ENCODE measurements at regions not wholly inside any gene's neighbourhood (a gene's known extent, or its start where the extent isn't known, plus 50 kb on each side); places are given as distances from the start of the nearest gene placed in this dataset.

DNA sequence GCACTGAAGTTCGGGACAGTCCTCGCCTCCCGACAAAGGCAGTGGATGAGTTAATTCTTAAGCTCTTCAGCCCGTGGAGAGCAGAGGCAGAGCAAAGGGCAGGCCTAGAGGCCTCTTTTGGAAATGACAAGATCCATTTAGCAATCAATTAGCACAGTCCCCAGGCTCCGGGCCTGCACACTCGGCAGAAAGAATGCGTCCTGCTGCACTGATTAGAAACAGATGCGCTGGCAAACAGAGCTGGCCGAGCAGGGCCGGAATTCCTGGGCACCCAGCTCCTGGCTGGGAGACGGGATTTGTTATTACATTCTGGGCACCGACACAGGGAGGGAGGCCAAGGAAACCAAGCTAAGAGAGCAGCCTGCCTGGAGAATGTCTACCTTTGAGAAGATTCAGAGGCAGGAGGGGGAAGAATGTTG, 162.9 kb downstream of the COPRS start:
- Histone ChIP-seq H3K9me3 (ENCODE audit: low read length) (no peaks in the 10 kb centered on the region), H3K4me2 (ENCODE audit: low read length) (no peak overlapping the region), H3K4me3 (ENCODE audit: low read depth, low read length, poor library complexity, severe bottlenecking) (no peak overlapping the region), H4K20me1 (ENCODE audit: insufficient read depth, low read length) (no peaks in the 10 kb centered on the region), H3K79me2 (ENCODE audit: insufficient read depth, low read depth, low read length) (no peaks in the 10 kb centered on the region), H3K27ac (ENCODE audit: low read depth, low read length, poor library complexity, severe bottlenecking) (no peak overlapping the region), H3K4me1 (ENCODE audit: insufficient read depth, low read length, poor library complexity, severe bottlenecking) (no peaks in the 10 kb centered on the region), H3K9me2 (ENCODE audit: insufficient read depth, low read length) (no peaks in the 10 kb centered on the region), H2AFZ (ENCODE audit: low read length) (no peak overlapping the region), H3K36me3 (ENCODE audit: insufficient read depth, low read length) (no peaks in the 10 kb centered on the region)
- BruUV-seq (replicated peaks) = no TSS peak
- DNase-seq (ENCODE audit: low spot score) = no peak
- CTCF ChIA-PET (ENCODE audit: unreplicated experiment) = no interaction called here
- intact Hi-C loops (cut with micrococcal nuclease; ENCODE audit: unreplicated experiment) = no loop called here
- POLR2A ChIA-PET = interaction anchor here (0.5 kb wide), 1 partner anchor 107 kb away, joined by 3 read pairs; no protein-coding TSS in a partner anchor
- no peak for TF ChIP-seq EZH2phosphoT487 (IDR thresholded peaks at IDR 0.05; ENCODE audit: borderline replicate concordance, low read depth, low read length)

DNA sequence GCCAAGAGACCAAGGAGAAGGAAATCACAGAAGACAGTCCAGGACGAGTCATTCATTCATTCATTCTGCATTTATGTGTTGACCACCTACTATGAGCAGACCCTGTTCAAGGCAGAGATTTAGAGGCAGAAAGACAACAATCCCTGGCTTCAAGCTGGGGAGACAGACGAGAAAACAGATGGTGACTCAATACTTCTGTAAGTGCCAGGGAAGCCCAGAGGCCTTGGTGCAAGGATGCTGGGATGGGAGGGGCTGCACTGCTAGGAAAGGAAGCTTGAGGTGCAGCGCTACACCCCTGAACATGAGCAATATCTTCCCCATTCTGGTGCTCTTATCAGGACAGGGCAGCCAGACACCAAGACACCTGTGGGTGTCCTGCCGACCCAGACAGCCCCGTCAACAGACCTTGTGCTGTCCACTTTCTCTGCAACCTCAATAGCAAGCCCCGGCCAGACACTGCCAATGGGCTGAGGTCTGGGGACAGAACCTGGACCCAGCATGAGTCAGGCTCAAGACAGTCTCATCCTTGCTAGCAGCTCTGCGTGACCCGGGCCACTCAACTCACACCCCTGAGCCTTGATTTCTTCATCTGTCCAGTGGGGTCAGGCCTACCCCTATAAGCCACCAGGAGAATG, 163.5 kb downstream of the COPRS start:
- TF ChIP-seq EZH2phosphoT487 (IDR thresholded peaks at IDR 0.05; ENCODE audit: borderline replicate concordance, low read depth, low read length) = no peak
- TF ChIP-seq, protein P1, sequence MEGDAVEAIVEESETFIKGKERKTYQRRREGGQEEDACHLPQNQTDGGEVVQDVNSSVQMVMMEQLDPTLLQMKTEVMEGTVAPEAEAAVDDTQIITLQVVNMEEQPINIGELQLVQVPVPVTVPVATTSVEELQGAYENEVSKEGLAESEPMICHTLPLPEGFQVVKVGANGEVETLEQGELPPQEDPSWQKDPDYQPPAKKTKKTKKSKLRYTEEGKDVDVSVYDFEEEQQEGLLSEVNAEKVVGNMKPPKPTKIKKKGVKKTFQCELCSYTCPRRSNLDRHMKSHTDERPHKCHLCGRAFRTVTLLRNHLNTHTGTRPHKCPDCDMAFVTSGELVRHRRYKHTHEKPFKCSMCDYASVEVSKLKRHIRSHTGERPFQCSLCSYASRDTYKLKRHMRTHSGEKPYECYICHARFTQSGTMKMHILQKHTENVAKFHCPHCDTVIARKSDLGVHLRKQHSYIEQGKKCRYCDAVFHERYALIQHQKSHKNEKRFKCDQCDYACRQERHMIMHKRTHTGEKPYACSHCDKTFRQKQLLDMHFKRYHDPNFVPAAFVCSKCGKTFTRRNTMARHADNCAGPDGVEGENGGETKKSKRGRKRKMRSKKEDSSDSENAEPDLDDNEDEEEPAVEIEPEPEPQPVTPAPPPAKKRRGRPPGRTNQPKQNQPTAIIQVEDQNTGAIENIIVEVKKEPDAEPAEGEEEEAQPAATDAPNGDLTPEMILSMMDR (conservative IDR thresholded peaks at IDR 0.05; ENCODE audit: low read length) = no peak
- POLR2A ChIA-PET = no interaction called here

DNA sequence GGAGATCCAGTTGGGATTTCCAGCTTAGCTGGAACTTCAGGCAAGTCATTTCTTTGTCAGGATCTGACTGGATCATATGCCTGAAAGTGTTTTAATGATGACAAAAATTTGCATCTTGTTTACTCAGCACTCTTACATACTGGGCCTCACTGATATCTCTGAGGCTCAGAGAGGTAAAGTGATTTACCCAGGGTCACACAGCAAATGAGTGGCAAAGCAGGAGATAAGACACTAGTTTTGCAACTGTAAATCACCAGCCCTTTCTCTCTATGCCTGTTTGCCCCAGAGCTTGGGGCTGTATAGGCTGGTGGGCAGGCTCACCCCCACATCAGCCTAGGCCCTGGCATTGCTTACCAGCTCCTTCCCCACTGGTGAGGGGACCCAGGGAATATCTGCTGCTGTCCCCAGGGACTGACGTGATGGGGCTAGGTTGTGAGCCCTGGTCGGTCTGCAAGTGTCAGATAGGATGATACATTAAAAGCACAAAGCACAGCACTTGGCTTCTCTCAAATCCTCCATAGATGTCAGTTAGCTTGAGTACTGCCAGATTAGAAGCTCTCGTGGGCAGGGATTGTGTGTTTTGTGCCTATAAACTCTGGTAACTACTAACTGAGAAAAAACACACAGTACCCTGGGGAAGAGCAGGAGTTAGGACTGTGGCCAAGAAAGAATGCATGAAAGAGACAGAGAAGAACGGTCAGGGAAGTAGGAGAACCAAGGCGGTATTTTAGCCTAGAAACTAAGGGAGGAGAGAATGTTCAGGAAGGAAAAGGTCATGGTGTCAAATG, 165.4 kb downstream of the COPRS start:
- Histone ChIP-seq H3K27ac (ENCODE audit: low read depth, low read length, poor library complexity, severe bottlenecking) (no peak overlapping the region), H3K4me3 (ENCODE audit: low read depth, low read length, poor library complexity, severe bottlenecking) (no peak overlapping the region), H3K9me2 (ENCODE audit: insufficient read depth, low read length) (no peaks in the 10 kb centered on the region), H4K20me1 (ENCODE audit: insufficient read depth, low read length) (no peaks in the 10 kb centered on the region), H3K79me2 (ENCODE audit: insufficient read depth, low read depth, low read length) (no peaks in the 10 kb centered on the region), H3K36me3 (ENCODE audit: insufficient read depth, low read length) (no peaks in the 10 kb centered on the region), H3K4me2 (ENCODE audit: low read length) (no peak overlapping the region), H2AFZ (ENCODE audit: low read length) (no peak overlapping the region), H3K4me1 (ENCODE audit: insufficient read depth, low read length, poor library complexity, severe bottlenecking) (no peaks in the 10 kb centered on the region), H3K9me3 (ENCODE audit: low read length) (no peaks in the 10 kb centered on the region)
- intact Hi-C loops (cut with micrococcal nuclease; ENCODE audit: unreplicated experiment) = no loop called here
- CTCF ChIA-PET (ENCODE audit: unreplicated experiment) = no interaction called here
- POLR2A ChIA-PET = no interaction called here
- DNase-seq (ENCODE audit: low spot score) = no peak
- no TSS peak for BruUV-seq (replicated peaks)
- TF ChIP-seq, protein P1 (conservative IDR thresholded peaks at IDR 0.05; ENCODE audit: low read length) = no peak
- TF ChIP-seq EZH2phosphoT487 (IDR thresholded peaks at IDR 0.05; ENCODE audit: borderline replicate concordance, low read depth, low read length) = no peak

More for the DNA sequence above, 163.5 kb downstream of the COPRS start:
- DNase-seq (ENCODE audit: low spot score) = no peak
- H3K4me2 ChIP-seq (ENCODE audit: low read length) = no peak overlapping the region
- no TSS peak for BruUV-seq (replicated peaks)
- no peaks in the 10 kb centered on the region for H3K9me3 ChIP-seq (ENCODE audit: low read length)
- H2AFZ ChIP-seq (ENCODE audit: low read length) = no peak overlapping the region
- H4K20me1 ChIP-seq (ENCODE audit: insufficient read depth, low read length) = no peaks in the 10 kb centered on the region
- intact Hi-C loops (cut with micrococcal nuclease; ENCODE audit: unreplicated experiment) = no loop called here
- no peaks in the 10 kb centered on the region for H3K79me2 ChIP-seq (ENCODE audit: insufficient read depth, low read depth, low read length)
- CTCF ChIA-PET (ENCODE audit: unreplicated experiment) = no interaction called here
- H3K9me2 ChIP-seq (ENCODE audit: insufficient read depth, low read length) = no peaks in the 10 kb centered on the region
- no peak overlapping the region for H3K4me3 ChIP-seq (ENCODE audit: low read depth, low read length, poor library complexity, severe bottlenecking)
- H3K27ac ChIP-seq (ENCODE audit: low read depth, low read length, poor library complexity, severe bottlenecking) = no peak overlapping the region
- no peaks in the 10 kb centered on the region for H3K4me1 ChIP-seq (ENCODE audit: insufficient read depth, low read length, poor library complexity, severe bottlenecking)
- no peaks in the 10 kb centered on the region for H3K36me3 ChIP-seq (ENCODE audit: insufficient read depth, low read length)
